CD4-positive, alpha-beta T cell treated with Interleukin-4 for 1 hour (primary cell): ENCODE measurements at regions not wholly inside any gene's neighbourhood (a gene's known extent, or its start where the extent isn't known, plus 50 kb on each side); places are given as distances from the start of the nearest gene placed in this dataset.
"Not testable (repeated sequence)": the region's sequence is repeated elsewhere in the genome, so short reads cannot be mapped to it uniquely, and the experiment has no call there.

ENCODE experiments used
- DNase-seq, 2 donors: peaks; one replicate each; pipeline ENCODE4 v3.0.0-alpha.2; 2020 to 2022

DNA sequence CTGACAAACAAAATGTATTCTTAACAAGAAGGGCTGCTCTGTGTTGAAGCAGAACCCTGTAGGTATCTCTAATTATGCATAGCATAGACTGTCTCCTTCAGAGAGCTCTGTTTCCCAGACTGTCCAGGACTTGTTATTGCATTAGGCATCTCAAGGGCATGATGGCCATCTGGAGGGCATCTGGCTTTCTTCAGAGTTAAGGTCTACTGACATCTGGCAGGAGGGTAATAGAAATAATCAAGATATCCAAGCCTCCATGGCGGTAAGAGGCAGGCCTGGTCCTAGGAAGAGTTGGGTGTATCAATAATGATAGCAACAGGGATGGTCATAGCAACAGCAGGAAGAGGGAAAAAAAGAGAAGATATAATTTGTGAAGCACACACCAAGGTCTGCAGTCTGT lies 161.2 kb downstream of the TTC8 start:
- DNase-seq = no peak

DNA sequence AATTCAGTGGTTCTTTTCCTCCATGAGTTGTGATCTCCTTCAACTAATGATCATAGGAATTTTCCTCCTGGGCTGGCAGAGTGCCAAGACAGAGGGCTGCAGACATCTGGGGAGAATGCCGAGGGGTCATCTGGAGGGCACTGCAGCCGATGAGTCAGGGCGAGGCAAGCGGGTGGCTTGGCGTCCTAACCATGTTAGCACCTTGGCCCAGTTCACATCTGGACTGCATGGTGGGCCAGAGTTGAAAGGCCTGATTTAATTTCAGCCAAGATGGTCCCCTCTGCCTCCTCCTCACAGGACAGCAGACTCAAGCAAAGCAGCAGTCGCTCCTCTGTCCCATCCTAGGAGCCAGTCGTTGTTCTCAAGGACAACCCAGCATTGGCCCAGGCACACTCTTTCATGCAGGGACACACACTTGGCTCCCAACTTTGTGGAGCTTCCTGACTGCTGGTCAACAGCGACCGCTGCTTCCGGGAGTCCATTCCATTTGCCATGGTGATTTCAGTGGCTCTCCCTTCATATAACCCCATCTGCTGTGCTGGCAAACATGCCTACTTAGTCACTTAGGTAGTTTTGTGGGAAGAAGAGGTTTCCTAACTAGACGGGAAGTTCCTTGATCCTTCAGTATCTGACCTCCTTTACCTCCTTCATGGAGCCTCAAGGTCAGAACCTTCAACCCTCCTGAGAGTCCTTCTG lies 161.8 kb downstream of the TTC8 start:
- no peak for DNase-seq

DNA sequence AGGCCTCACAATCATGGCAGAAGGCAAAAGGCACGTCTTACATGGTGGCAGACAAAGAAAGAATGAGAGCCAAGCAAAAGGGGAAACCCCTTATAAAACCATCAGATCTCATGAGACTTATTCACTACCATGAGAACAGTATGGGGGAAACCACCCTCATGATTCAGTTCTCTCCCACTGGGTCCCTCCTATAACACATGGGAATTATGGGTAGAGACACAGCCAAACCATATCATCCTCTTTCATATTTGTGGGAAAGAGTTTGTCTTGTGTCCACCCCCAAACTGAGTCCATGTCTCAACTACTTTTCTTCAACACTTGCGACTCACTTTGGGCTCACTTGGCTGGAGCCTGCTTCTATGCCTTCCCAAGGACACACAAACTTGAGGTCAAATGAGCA lies 162.5 kb downstream of the TTC8 start:
- not testable (repeated sequence) for DNase-seq

DNA sequence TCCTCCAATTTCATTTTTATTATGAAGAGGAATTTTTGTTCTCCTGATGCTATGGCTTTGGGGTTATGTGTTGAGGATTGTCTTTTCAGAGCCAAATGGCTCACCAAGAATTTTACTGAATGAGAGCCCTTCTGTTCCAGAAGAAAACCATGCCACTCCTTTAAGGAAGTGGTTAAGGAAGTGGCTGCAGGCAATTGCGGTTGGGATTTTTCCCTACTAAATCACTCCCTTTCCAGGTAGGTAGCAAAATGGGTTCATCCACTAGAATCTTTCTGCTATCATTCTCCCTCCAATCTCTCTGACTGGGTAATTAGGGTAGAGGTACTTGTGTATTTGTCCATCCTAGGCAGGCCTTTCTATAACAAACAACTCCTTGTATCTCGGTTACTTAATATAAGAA lies 163.1 kb downstream of the TTC8 start:
- no peak for DNase-seq

DNA sequence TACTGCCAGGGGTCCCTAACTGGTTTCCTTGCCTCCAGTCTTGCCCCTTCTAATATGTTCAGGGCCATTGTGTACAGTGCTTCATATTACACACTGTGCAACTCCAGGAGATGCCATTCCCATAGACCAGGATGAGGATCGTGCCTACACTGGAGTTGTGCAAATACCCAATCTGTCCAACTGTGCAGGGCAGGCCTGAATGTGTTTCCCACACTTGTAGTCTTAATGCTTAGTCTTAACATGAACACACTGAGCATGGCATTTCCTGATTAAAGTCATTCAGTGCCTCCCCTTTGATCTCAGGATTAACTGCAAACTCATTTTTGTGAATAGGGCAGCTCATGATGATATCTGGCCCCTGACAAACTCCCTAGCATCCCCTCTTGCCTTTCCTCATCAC lies 165.5 kb downstream of the TTC8 start:
- DNase-seq = no peak

DNA sequence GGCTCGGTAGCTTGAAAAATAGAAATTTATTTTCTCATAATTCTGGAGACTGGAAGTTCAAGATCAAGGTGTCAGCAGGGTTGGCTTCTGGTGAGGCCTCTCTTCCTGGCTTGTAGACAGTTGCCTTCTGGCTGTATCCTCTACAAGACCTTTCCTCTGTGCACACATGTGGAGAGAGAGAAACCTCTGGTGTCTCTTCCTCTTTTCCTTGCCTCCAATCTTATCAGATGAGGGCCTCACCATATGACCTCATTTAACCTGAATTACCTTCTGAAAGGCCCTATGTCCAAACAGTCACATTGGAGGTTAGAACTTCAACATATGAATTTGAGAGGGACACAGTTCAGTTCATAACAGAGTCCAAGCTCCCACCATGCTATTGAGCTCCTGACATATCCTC lies 166.4 kb downstream of the TTC8 start:
- no peak for DNase-seq

DNA sequence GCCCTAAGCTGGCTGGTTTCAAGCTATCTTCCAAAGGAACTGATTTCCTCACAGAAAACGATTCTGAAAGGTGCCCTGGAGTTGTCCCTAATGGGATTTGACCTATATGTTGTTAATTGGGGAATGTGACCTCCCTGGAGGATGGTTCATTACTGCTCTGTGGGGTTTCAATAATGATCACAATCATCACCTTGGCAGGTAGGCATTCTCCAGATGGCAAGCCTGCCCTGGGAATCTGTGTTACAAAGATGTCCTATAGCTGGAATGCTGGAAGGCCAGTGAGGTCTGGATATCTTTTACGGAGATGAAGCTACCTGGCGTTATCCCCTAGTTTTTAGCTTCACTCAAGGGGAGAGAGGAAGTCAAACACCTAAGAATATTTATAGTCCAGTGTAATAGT lies 167.6 kb downstream of the TTC8 start:
- no peak for DNase-seq

DNA sequence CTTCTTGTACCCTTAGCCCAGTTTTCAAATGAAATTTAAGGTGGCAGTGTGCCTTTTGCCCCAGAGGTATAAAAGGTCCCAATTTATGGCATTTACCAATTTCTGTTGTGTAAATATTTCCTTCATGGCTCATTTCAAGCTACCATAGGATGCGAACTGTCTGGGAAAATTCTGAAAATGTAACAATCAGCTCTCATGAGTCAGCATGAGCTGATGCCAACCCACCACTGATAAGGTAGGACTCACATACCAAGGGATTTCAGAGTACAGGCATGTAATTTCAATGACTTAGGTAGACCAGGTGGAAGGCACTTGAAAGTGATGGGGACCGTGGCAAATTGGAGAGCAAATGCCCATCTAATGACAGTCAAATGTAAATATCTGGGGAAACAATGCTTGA lies 169.5 kb downstream of the TTC8 start:
- DNase-seq = no peak

DNA sequence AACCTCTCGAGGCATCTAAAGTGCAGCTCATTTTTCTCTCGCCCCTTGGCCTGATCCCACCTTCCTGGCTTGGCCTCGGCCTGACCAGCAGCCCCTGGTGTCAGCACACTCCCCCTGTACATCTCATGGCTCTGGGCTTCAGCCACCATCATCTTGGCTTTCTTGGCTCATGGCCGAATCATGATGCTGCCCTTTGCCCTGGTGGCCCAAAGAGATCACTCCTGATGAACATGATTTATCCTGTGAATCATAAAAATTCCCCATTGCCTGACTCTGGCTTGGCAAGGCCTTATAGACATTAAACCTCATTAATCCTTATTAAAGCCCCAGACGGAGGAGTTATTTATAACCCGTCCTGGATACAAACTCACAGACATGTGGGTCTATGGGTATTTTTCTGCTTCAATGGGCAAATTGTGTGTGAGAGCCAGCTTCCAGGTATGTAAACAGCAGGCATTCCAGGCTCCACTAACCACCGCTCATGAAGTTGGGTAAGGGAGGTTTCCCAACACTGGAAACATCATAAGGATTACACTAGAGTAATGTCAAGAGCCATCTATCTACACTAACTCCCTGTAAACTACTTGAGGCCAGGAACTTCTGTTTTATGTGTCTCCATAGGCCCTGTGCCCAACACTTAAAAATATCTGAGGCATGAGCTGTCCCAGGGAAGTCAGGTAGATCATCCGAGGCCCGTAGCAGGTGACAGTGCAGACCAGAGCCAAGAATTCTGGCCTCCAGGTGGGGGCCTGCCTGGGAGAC lies 171.2 kb downstream of the TTC8 start:
- DNase-seq = no peak

DNA sequence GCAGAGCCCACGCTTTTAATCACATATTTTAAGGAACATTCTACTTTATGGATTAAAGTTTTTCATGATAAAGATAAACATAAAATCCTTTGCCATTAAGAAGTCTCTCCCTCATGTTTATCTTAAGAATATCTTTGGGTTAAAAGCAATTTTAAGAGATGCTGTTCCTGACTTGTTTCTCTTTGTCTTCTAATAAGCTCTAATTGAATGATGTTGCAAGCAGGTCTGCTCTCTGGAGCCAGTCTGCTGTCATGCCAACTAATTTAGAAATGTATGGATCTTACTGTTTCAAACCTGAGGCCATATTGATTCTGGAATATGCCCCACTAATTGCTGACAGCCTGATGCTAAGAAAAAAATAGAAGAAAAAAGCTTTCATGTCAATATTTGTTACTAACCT lies 173.6 kb downstream of the TTC8 start:
- no peak for DNase-seq

GRCh38 chr14:88999137-88999536 lies 174.7 kb downstream of the TTC8 start:
- DNase-seq = no peak

DNA sequence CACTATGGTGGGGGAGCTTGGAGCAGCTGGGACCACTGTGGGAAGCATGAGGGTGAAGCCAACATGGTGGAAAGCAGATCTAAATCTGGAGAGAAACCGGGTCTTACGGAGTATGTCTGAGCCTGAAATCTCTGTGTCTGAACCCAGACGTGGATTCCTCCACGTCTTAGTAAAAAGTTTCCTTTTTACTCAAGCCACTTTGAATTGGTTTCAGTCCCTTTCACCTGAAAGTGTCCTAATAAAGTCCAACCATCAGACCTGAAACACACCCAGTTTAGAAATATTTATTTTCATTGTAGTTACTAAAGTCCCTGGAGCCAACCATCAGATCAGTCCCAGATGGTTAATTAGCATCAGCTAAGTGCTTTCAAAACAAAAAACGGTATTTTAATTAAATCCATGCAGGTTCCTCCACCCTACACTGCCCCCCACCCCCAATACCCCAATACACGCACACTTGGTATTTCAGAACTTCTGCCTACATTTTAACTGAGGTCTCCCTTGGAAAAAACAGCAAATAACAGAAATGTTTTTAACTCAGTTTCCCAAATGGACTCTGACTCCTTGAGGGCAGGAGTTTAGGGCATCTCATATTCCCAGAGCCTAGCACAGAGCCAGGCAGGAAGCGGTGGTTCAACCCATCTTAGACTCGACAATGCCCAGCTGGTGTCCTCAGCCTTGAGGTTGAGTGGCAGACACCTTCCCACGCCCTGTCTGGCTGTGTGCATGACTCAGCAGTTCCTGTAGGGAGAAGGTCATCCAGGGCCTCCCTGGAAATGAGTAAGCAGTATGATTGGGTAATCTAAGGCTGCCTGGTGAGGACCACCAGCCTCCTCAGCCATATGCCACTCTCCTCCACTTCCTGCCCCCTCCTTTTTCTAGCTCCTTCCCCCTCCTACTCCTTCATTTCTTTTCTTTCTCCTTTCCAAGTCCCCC lies 175.8 kb downstream of the TTC8 start:
- peak in 1 of 2 donors; percentile 59 for DNase-seq

DNA sequence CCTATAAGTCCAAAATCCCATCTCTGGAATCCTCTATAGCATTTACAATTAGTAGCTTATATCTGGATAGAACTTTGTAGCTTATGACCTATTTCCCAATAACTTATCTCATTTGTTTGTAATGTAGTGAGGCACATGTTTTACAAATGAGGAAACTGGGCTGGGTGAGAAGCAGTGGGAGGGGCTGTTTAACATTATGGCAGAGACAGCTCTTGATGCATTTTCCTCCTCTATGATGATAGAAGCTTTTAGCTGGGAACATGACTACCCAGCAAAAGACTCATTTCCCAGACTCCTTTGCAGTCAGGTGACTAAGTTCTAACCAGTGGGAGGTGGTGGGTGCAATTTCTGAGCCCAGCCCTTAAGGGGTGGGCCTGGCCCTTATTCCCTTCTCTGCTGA lies 179.7 kb downstream of the TTC8 start:
- peak in 1 of 2 donors; percentile 17 for DNase-seq

GRCh38 chr14:89007906-89008305 lies 183.5 kb downstream of the TTC8 start:
- no peak for DNase-seq

DNA sequence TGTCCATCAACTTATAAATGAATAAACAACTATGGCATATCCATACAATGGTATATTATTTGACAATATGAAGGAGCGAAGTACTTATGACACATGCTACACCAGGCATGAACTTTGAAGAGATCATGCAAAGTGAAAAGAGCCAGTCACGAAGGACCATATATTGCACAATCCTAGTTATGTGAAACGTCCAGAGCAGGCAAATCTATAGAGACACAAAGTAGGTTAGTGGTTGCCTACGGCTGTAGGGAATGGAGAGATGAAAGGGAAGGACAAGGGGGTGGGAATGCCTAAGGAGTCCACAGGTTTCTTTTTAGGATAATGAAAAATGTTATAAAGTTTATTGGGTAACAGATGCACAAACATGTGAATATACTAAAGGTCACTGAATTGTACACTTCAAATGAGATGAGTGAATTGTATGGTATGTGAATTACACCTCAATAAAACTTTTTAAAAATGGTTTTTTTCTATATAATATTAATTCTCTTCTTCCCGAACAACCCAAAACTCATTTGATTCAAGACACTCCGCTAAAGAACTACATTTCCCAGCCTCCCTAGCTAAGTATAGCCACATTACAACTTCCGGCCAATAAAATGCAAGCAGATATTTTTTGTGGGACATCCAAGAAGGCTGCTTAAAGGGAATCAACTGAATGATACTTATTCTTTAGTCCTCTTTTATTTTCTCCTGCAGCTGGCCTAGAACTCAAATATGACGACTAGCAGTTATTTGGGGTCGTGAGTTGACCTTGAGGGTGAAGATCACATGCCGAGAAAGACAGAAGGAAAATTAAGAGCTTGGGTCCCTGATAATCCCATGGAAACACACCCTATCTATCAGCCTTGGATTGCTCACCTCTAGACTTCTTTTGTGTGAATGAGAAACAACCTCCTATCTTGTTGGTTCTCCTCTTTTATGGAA lies 187.2 kb downstream of the TTC8 start:
- no peak for DNase-seq

- DNase-seq = no peak
Measured at GRCh38 chr14:89012282-89013097, 188.0 kb downstream of the TTC8 start.

GRCh38 chr14:89013098-89013504 lies 188.7 kb downstream of the TTC8 start:
- no peak for DNase-seq

- DNase-seq = no peak
Measured at GRCh38 chr14:89013698-89014568, 189.5 kb downstream of the TTC8 start.

GRCh38 chr14:89014569-89014850 lies 190.1 kb downstream of the TTC8 start:
- DNase-seq = no peak

- no peak for DNase-seq
Measured at GRCh38 chr14:89015016-89015415, 190.6 kb downstream of the TTC8 start.

DNA sequence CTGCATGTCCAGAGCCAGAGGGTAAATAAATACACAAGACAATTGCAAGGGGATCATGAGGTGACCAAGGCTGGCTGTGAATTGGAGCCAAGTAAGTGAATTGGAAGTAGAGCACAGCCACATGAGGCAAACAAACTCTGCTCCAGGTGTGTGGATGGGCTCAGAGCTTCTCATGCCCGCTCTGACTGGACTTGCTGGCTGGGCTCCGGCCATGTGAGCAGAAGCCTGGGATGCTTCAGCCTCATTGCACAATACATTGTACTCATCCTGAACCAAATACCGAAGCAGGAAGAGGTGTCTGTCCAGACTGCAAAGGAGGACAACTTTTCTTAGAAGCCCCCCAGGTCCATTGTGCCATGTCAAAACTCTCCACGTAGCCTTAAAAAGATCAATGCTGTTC lies 193.0 kb downstream of the TTC8 start:
- DNase-seq = no peak
